Progenitor cell of endocrine pancreas (in vitro differentiated cells): ENCODE measurements at regions not wholly inside any gene's neighbourhood (a gene's known extent, or its start where the extent isn't known, plus 50 kb on each side); places are given as distances from the start of the nearest gene placed in this dataset.
A peak's percentile ranks its signal among the peaks of the same experiment; 100 is the strongest.

Experiments
- DNase-seq: peaks from one replicate; pipeline ENCODE4 v3.0.0; 2021; ENCODE audit warnings: low spot score; ENCODE audit not compliant: unreplicated experiment
- H3K27ac Mint-ChIP-seq: 2 replicates; pipeline ENCODE4 v1.8.0; 2021; ENCODE audit warnings: mild to moderate bottlenecking, moderate library complexity, mixed read lengths
- H3K27me3 Mint-ChIP-seq: 2 replicates; pipeline ENCODE4 v1.8.0; 2021; ENCODE audit warnings: mixed read lengths
- H3K36me3 Mint-ChIP-seq: 2 replicates; pipeline ENCODE4 v1.8.0; 2022; ENCODE audit warnings: mixed read lengths; ENCODE audit not compliant: insufficient read depth
- H3K4me1 Mint-ChIP-seq: 2 replicates; pipeline ENCODE4 v1.8.0; 2021; ENCODE audit warnings: low read depth, mixed read lengths
- H3K4me3 Mint-ChIP-seq: 2 replicates; pipeline ENCODE4 v1.8.0; 2021; ENCODE audit warnings: low read depth, mild to moderate bottlenecking, moderate library complexity, mixed read lengths
- H3K9me3 Mint-ChIP-seq: 2 replicates; pipeline ENCODE4 v1.8.0; 2021; ENCODE audit warnings: low read depth, mixed read lengths
- CTCF ChIP-seq: fragments of 200-600 bp; sonication (generic); IDR thresholded peaks from one replicate; pipeline ENCODE4 v1.5.0; 2021; ENCODE audit warnings: antibody characterized with exemption, mild to moderate bottlenecking; ENCODE audit not compliant: unreplicated experiment

GRCh38 chr20:11247046-11248010 lies 573.5 kb upstream of the JAG1 start:
- Mint-ChIP-seq H3K4me1 (peaks cover 52% of the 10 kb centered on the region), H3K4me3 (no peak overlapping the region), H3K9me3 (peaks cover 11% of the 10 kb centered on the region), H3K36me3 (peaks cover 8% of the 10 kb centered on the region), H3K27ac (peak overlapping the region; percentile 84), H3K27me3 (no peaks in the 10 kb centered on the region)
- DNase-seq: no peak
- TF ChIP-seq CTCF: no peak

- Mint-ChIP-seq H3K36me3 (peaks cover 5% of the 10 kb centered on the region), H3K9me3 (peaks cover 5% of the 10 kb centered on the region), H3K27me3 (no peaks in the 10 kb centered on the region), H3K4me3 (no peak overlapping the region), H3K27ac (peak overlapping the region; percentile 84), H3K4me1 (peaks cover 48% of the 10 kb centered on the region)
- no peak for TF ChIP-seq CTCF
- DNase-seq: no peak
Observed at GRCh38 chr20:11248011-11248409, 574.2 kb upstream of the JAG1 start.

- Mint-ChIP-seq H3K27ac (peak overlapping the region; percentile 84), H3K36me3 (peaks cover 8% of the 10 kb centered on the region), H3K4me1 (peaks cover 48% of the 10 kb centered on the region), H3K9me3 (peaks cover 6% of the 10 kb centered on the region), H3K27me3 (no peaks in the 10 kb centered on the region), H3K4me3 (peak overlapping the region; percentile 18)
- no peak for DNase-seq
- TF ChIP-seq CTCF: no peak
Observed at GRCh38 chr20:11248687-11249638, 575.2 kb upstream of the JAG1 start.

GRCh38 chr20:11249683-11250082 lies 575.9 kb upstream of the JAG1 start:
- Mint-ChIP-seq H3K27ac (peak overlapping the region; percentile 84), H3K9me3 (peaks cover 8% of the 10 kb centered on the region), H3K27me3 (no peaks in the 10 kb centered on the region), H3K4me3 (no peak overlapping the region), H3K4me1 (peaks cover 48% of the 10 kb centered on the region), H3K36me3 (peaks cover 8% of the 10 kb centered on the region)
- no peak for TF ChIP-seq CTCF
- no peak for DNase-seq

- TF ChIP-seq CTCF: no peak
- peaks cover 23% of the 10 kb centered on the region for H3K9me3 Mint-ChIP-seq
- peaks cover 36% of the 10 kb centered on the region for H3K4me1 Mint-ChIP-seq
- no peaks in the 10 kb centered on the region for H3K27me3 Mint-ChIP-seq
- DNase-seq: no peak
- H3K36me3 Mint-ChIP-seq: peaks cover 14% of the 10 kb centered on the region
- H3K27ac Mint-ChIP-seq: no peak overlapping the region
- no peak overlapping the region for H3K4me3 Mint-ChIP-seq
Observed at GRCh38 chr20:11252447-11252846, 578.6 kb upstream of the JAG1 start.
